GM12872 (cell line): ENCODE measurements at regions not wholly inside any gene's neighbourhood (a gene's known extent, or its start where the extent isn't known, plus 50 kb on each side); places are given as distances from the start of the nearest gene placed in this dataset.

ENCODE experiments used
- CTCF ChIP-seq: IDR thresholded peaks from 3 replicates; pipeline ENCODE4 v1.5.1; 2011; ENCODE audit warnings: low read depth, mild to moderate bottlenecking, low read length, moderate library complexity; ENCODE audit not compliant: insufficient read depth

GRCh38 chr9:115277301-115277700 is 159.3 kb upstream of the TNC start:
- no peak for TF ChIP-seq CTCF

- TF ChIP-seq CTCF, result no peak
Observed at GRCh38 chr9:115278326-115279035, 160.5 kb upstream of the TNC start.

- no peak for TF ChIP-seq CTCF
Observed at GRCh38 chr9:115283395-115283794, 165.4 kb upstream of the TNC start.

GRCh38 chr9:115285836-115286235 is 167.9 kb upstream of the TNC start:
- no peak for TF ChIP-seq CTCF

GRCh38 chr9:115286411-115286810 is 168.5 kb upstream of the TNC start:
- no peak for TF ChIP-seq CTCF

GRCh38 chr9:115289757-115290208 is 171.8 kb upstream of the TNC start:
- TF ChIP-seq CTCF, result no peak

GRCh38 chr9:115291841-115292240 is 173.9 kb upstream of the TNC start:
- TF ChIP-seq CTCF, result no peak
